ENCODE measurements at regions not wholly inside any gene's neighbourhood (a gene's known extent, or its start where the extent isn't known, plus 50 kb on each side); places are given as distances from the start of the nearest gene placed in this dataset.

- 70% methylated on average over 3 of the region's 3 CpGs for WGBS (ENCODE audit: missing lambda C conversion rate)
- FAIRE-seq (no peak), ATAC-seq (no peak), DNase-seq (ENCODE audit: low read depth in 1 of 2, low spot score in 1 of 2) (no peak)
- no peak for TF ChIP-seq GATA3 (IDR thresholded peaks at IDR 0.05; ENCODE audit: borderline replicate concordance)
- TF ChIP-seq REST (IDR thresholded peaks at IDR 0.05): no peak
- no peak for TF ChIP-seq ZNF302 (CRISPR knock-in tag; IDR thresholded peaks at IDR 0.05)
- TF ChIP-seq BHLHE40 (IDR thresholded peaks at IDR 0.05; ENCODE audit: low read depth, low read length): no peak
- no peak for TF ChIP-seq HES2 (IDR thresholded peaks at IDR 0.05)
- no peak for TF ChIP-seq FOXS1 (CRISPR knock-in tag; IDR thresholded peaks at IDR 0.05)
- no peak for TF ChIP-seq HOXA7 (CRISPR knock-in tag; IDR thresholded peaks at IDR 0.05)
- no peak for TF ChIP-seq KDM1A (IDR thresholded peaks at IDR 0.05; ENCODE audit: low read depth)
- no peak for TF ChIP-seq CBX8 (IDR thresholded peaks at IDR 0.05)
- TF ChIP-seq NPAS2 (CRISPR knock-in tag; IDR thresholded peaks at IDR 0.05; ENCODE audit: borderline replicate concordance): no peak
- no peak for TF ChIP-seq SMC3 (IDR thresholded peaks at IDR 0.05)
- no peak for TF ChIP-seq RAD21 (conservative IDR thresholded peaks at IDR 0.05 in 1 of 2, IDR thresholded peaks at IDR 0.05 in 1 of 2)
- TF ChIP-seq RNF2 (IDR thresholded peaks at IDR 0.05; ENCODE audit: borderline replicate concordance, low read depth): no peak
- TF ChIP-seq BCL3 (IDR thresholded peaks at IDR 0.05): no peak
- TF ChIP-seq HOXB13 (CRISPR knock-in tag; IDR thresholded peaks at IDR 0.05; ENCODE audit: low read depth): no peak
- TF ChIP-seq USF2 (IDR thresholded peaks at IDR 0.05): no peak
- TF ChIP-seq EHMT2 (IDR thresholded peaks at IDR 0.05; ENCODE audit: low read depth): no peak
- no peak for TF ChIP-seq MAFK (IDR thresholded peaks at IDR 0.05; ENCODE audit: partially characterized antibody)
- TF ChIP-seq ELK1 (IDR thresholded peaks at IDR 0.05; ENCODE audit: low read depth, low read length): no peak
- H3K4me3 ChIP-seq: no peak overlapping the region
- POLR2A ChIA-PET: no interaction called here
- H3K9me3 ChIP-seq: no peaks in the 10 kb centered on the region
- H3K4me1 ChIP-seq: no peaks in the 10 kb centered on the region
- CTCF ChIA-PET: no interaction called here
- H3K4me2 ChIP-seq: no peak overlapping the region
- H3K27ac ChIP-seq: no peak overlapping the region
Observed at GRCh38 chrX:10989386-10989785, 121.7 kb upstream of the HCCS start.

- no peak for ATAC-seq
- POLR2A ChIA-PET: no interaction called here
- no peak for DNase-seq (ENCODE audit: low read depth in 1 of 2, low spot score in 1 of 2)
- 70% methylated on average over 3 of the region's 3 CpGs for WGBS (ENCODE audit: missing lambda C conversion rate)
- Histone ChIP-seq H3K27ac (no peak overlapping the region), H3K4me3 (no peak overlapping the region), H3K4me2 (no peak overlapping the region), H3K4me1 (no peaks in the 10 kb centered on the region), H3K9me3 (no peaks in the 10 kb centered on the region)
- CTCF ChIA-PET: no interaction called here
- no peak for FAIRE-seq
- no peak for TF ChIP-seq SREBF2 (IDR thresholded peaks at IDR 0.05)
- no peak for TF ChIP-seq HOXA7 (CRISPR knock-in tag; IDR thresholded peaks at IDR 0.05)
- no peak for TF ChIP-seq RARB (CRISPR knock-in tag; IDR thresholded peaks at IDR 0.05)
- TF ChIP-seq HOXB5 (CRISPR knock-in tag; IDR thresholded peaks at IDR 0.05): no peak
- no peak for TF ChIP-seq EHMT2 (IDR thresholded peaks at IDR 0.05; ENCODE audit: low read depth)
- no peak for TF ChIP-seq MAFK (IDR thresholded peaks at IDR 0.05; ENCODE audit: partially characterized antibody)
- no peak for TF ChIP-seq USF2 (IDR thresholded peaks at IDR 0.05)
- no peak for TF ChIP-seq ZC3H11A (IDR thresholded peaks at IDR 0.05)
- no peak for TF ChIP-seq EP300 (IDR thresholded peaks at IDR 0.05)
- TF ChIP-seq JUN (IDR thresholded peaks at IDR 0.05): no peak
- TF ChIP-seq PBX3 (IDR thresholded peaks at IDR 0.05): no peak
- no peak for TF ChIP-seq CBX2 (IDR thresholded peaks at IDR 0.05; ENCODE audit: borderline replicate concordance, low read depth)
- TF ChIP-seq HEYL (CRISPR knock-in tag; IDR thresholded peaks at IDR 0.05): no peak
- no peak for TF ChIP-seq ZFP36 (IDR thresholded peaks at IDR 0.05; ENCODE audit: borderline replicate concordance, partially characterized antibody)
- no peak for TF ChIP-seq NFE2L2 (conservative IDR thresholded peaks at IDR 0.05; ENCODE audit: low read length)
- TF ChIP-seq CHD2 (IDR thresholded peaks at IDR 0.05; ENCODE audit: low read length, partially characterized antibody): no peak
Observed at GRCh38 chrX:10990418-10990817, 120.7 kb upstream of the HCCS start.
